HCT116 (cell line): ENCODE measurements at regions not wholly inside any gene's neighbourhood (a gene's known extent, or its start where the extent isn't known, plus 50 kb on each side); places are given as distances from the start of the nearest gene placed in this dataset.

Experiments used
- ATAC-seq: fragments of 200-7000 bp; cut with Tn5 transposase; 2 replicates; pipeline ENCODE4 v1.9.1; 2020; ENCODE audit warnings: mild to moderate bottlenecking, moderate library complexity
- BruUV-seq: library from RNA; stranded (reverse); fragments of 400-500 nt; replicated peaks from 2 replicates; lab custom pipeline; 2021; lab: Mats Ljungman, UMichigan
- CTCF ChIA-PET: fragments of 300-600 bp; sonication (Branson Sonifier 250); formaldehyde crosslinking; loops from one replicate; lab custom pipeline; 2021; ENCODE audit warnings: antibody characterized with exemption; lab: Charles Lee
- POLR2A ChIA-PET: fragments of 300-600, 350-600 bp; sonication (Branson Sonifier 250); formaldehyde crosslinking; loops from one replicate; lab custom pipeline; 2021; ENCODE audit warnings: antibody characterized with exemption; lab: Charles Lee
- RAD21 ChIA-PET, 2 experiments: fragments of 300-600 bp; sonication (Branson Sonifier 250); formaldehyde crosslinking; loops; one replicate each; lab custom pipeline; 2023; ENCODE audit warnings: low total read pairs in 2 of 2; ENCODE audit not compliant: uncharacterized antibody in 2 of 2, unreplicated experiment in 2 of 2, low non-redundant PET in 1 of 2; lab: Charles Lee
- DNase-seq: peaks from one replicate; pipeline ENCODE4 v3.0.0-alpha.2; 2010; ENCODE audit warnings: low read depth, low spot score
- H2AFZ ChIP-seq: fragments of 200-600 bp; shearing (Covaris generic), sonication (generic); 2 replicates; pipeline ENCODE4 v1.6.1; 2017; ENCODE audit warnings: low read depth, mixed run types, mixed read lengths, antibody characterized with exemption, low read length; ENCODE audit not compliant: poor library complexity, severe bottlenecking
- H3K27ac ChIP-seq: 2 replicates; pipeline ENCODE4 v1.5.1; 2012; ENCODE audit warnings: low read depth, low read length
- H3K27me3 ChIP-seq: fragments of 200-600 bp; sonication (generic); 2 replicates; pipeline ENCODE4 v1.6.1; 2016; ENCODE audit warnings: mixed run types, low read length, mixed read lengths; ENCODE audit not compliant: insufficient read depth
- H3K36me3 ChIP-seq, 2 experiments: fragments of 200-500 bp in 1 of 2; fragments of 200-600 bp in 1 of 2; sonication (Bioruptor generic) in 1 of 2; sonication (generic) in 1 of 2; 2 replicates each; pipeline versions ENCODE4 v1.5.1 to v1.6.1; 2014 to 2016; ENCODE audit warnings: low read length in 2 of 2, inconsistent platforms in 1 of 2, mixed read lengths in 1 of 2, mixed run types in 1 of 2; ENCODE audit not compliant: insufficient read depth in 2 of 2, control insufficient read depth in 1 of 2
- H3K4me1 ChIP-seq, 2 experiments: fragments of 200-600 bp in 1 of 2; sonication (generic) in 1 of 2; 2 replicates each; pipeline versions ENCODE4 v1.5.1 to v1.6.1; 2012 to 2017; ENCODE audit warnings: low read length in 2 of 2, inconsistent platforms in 1 of 2, mild to moderate bottlenecking in 1 of 2, mixed read lengths in 1 of 2, mixed run types in 1 of 2, moderate library complexity in 1 of 2; ENCODE audit not compliant: insufficient read depth in 2 of 2, control insufficient read depth in 1 of 2
- H3K4me2 ChIP-seq: fragments of 200-600 bp; sonication (generic); 2 replicates; pipeline ENCODE4 v1.6.1; 2017; ENCODE audit warnings: mixed run types, low read length, mixed read lengths
- H3K4me3 ChIP-seq, 2 experiments: fragments of 200-600 bp in 1 of 2; sonication (generic) in 1 of 2; replicated peaks in 1 of 2; 2 replicates each; pipeline ENCODE4 v1.5.1; 2011 to 2016; ENCODE audit warnings: low read length in 2 of 2, control low read depth in 1 of 2, low read depth in 1 of 2, mild to moderate bottlenecking in 1 of 2, mixed read lengths in 1 of 2, mixed run types in 1 of 2
- H3K79me2 ChIP-seq: fragments of 200-600 bp; sonication (generic); 2 replicates; pipeline ENCODE4 v1.6.1; 2017; ENCODE audit warnings: mild to moderate bottlenecking, mixed run types, low read length, moderate library complexity, mixed read lengths; ENCODE audit not compliant: insufficient read depth
- H3K9ac ChIP-seq: fragments of 200-600 bp; sonication (generic); 2 replicates; pipeline ENCODE4 v1.6.1; 2016; ENCODE audit warnings: low read length, mixed read lengths
- H3K9me2 ChIP-seq: fragments of 200-600 bp; sonication (generic), shearing (Covaris generic); 2 replicates; pipeline ENCODE4 v1.6.1; 2017; ENCODE audit warnings: mixed run types, mild to moderate bottlenecking, moderate library complexity; ENCODE audit not compliant: insufficient read depth
- H3K9me3 ChIP-seq, 2 experiments: fragments of 200-500 bp in 1 of 2; fragments of 200-600 bp in 1 of 2; sonication (Bioruptor generic) in 1 of 2; sonication (generic) in 1 of 2; 2 replicates each; pipeline ENCODE4 v1.6.1; 2014 to 2017; ENCODE audit warnings: low read length in 2 of 2, mixed read lengths in 2 of 2, inconsistent platforms in 1 of 2, low read depth in 1 of 2, mild to moderate bottlenecking in 1 of 2, mixed run types in 1 of 2, moderate library complexity in 1 of 2; ENCODE audit not compliant: control insufficient read depth in 1 of 2, insufficient read depth in 1 of 2
- H4K20me1 ChIP-seq: fragments of 200-600 bp; sonication (generic), shearing (Covaris generic); 2 replicates; pipeline ENCODE4 v1.6.1; 2017; ENCODE audit warnings: mixed run types, mild to moderate bottlenecking, moderate library complexity; ENCODE audit not compliant: insufficient read depth
- CEBPB ChIP-seq: IDR thresholded peaks from 2 replicates; pipeline ENCODE4 v1.6.1; 2012; ENCODE audit warnings: low read depth
- EGR1 ChIP-seq: IDR thresholded peaks from 2 replicates; pipeline ENCODE4 v1.6.1; 2012; ENCODE audit warnings: low read depth
- ELF1 ChIP-seq: IDR thresholded peaks from 2 replicates; pipeline ENCODE4 v1.6.1; 2012; ENCODE audit warnings: low read depth, borderline replicate concordance
- EZH2 ChIP-seq: fragments of 200-600 bp; sonication (generic); IDR thresholded peaks from 2 replicates; pipeline ENCODE4 v1.6.1; 2017; ENCODE audit warnings: antibody characterized with exemption, mixed run types
- FOSL1 ChIP-seq: IDR thresholded peaks from 2 replicates; pipeline ENCODE4 v1.6.1; 2012; ENCODE audit warnings: low read depth
- JUND ChIP-seq: IDR thresholded peaks from 2 replicates; pipeline ENCODE4 v1.6.1; 2012
- MAX ChIP-seq: IDR thresholded peaks from 2 replicates; pipeline ENCODE4 v1.6.1; 2012
- POLR2A ChIP-seq: IDR thresholded peaks from 2 replicates; pipeline ENCODE4 v1.7.0; 2011; ENCODE audit warnings: borderline replicate concordance; ENCODE audit not compliant: insufficient read depth, insufficient read length; ENCODE audit errors: extremely low read depth
- POLR2AphosphoS5 ChIP-seq: IDR thresholded peaks from 2 replicates; pipeline ENCODE4 v1.6.1; 2011; ENCODE audit warnings: mild to moderate bottlenecking, low read depth, low read length, moderate library complexity
- RAD21 ChIP-seq: IDR thresholded peaks from 2 replicates; pipeline ENCODE4 v1.6.1; 2012; ENCODE audit warnings: low read depth, mild to moderate bottlenecking
- REST ChIP-seq: IDR thresholded peaks from 2 replicates; pipeline ENCODE4 v1.6.1; 2012; ENCODE audit warnings: low read depth
- SP1 ChIP-seq: IDR thresholded peaks from 2 replicates; pipeline ENCODE4 v1.6.1; 2012; ENCODE audit warnings: low read depth
- TCF7L2 ChIP-seq: IDR thresholded peaks from 2 replicates; pipeline ENCODE4 v1.7.0; 2011; ENCODE audit warnings: borderline replicate concordance, inconsistent platforms; ENCODE audit not compliant: insufficient read depth, insufficient read length; ENCODE audit errors: extremely low read depth
- YY1 ChIP-seq: IDR thresholded peaks from 2 replicates; pipeline ENCODE4 v1.6.1; 2011; ENCODE audit warnings: low read length, low read depth, moderate library complexity, mild to moderate bottlenecking; ENCODE audit not compliant: insufficient replicate concordance; ENCODE audit errors: extremely low read depth
- ZBTB33 ChIP-seq: IDR thresholded peaks from 2 replicates; pipeline ENCODE4 v1.6.1; 2011; ENCODE audit warnings: mild to moderate bottlenecking, low read length, moderate library complexity; ENCODE audit not compliant: insufficient replicate concordance; ENCODE audit errors: extremely low read depth
- ZNF274 ChIP-seq: fragments of 200-500 bp; sonication (Bioruptor generic); IDR thresholded peaks from 2 replicates; pipeline ENCODE4 v1.6.1; 2014; ENCODE audit warnings: mild to moderate bottlenecking, low read depth, low read length, inconsistent platforms
- intact Hi-C: fragments of 100-400 bp; cut with micrococcal nuclease; formaldehyde crosslinking; loops from 2 replicates; pipeline ENCODE4 v1.10.0; 2022
- TF ChIP-seq, protein P1 (sequence below), 3 experiments: fragments of 200-600 bp in 1 of 3; sonication (generic) in 1 of 3; IDR thresholded peaks in 2 of 3; conservative IDR thresholded peaks in 1 of 3; 2 replicates each; pipeline ENCODE4 v1.5.1; 2012 to 2017; ENCODE audit warnings: low read depth in 2 of 3, low read length in 2 of 3, antibody characterized with exemption in 1 of 3, borderline replicate concordance in 1 of 3, control low read depth in 1 of 3, mild to moderate bottlenecking in 1 of 3, mixed read lengths in 1 of 3, mixed run types in 1 of 3, moderate library complexity in 1 of 3; ENCODE audit not compliant: insufficient read depth in 1 of 3

- Histone ChIP-seq H3K9me3 (no peaks in the 10 kb centered on the region), H3K79me2 (no peaks in the 10 kb centered on the region), H3K9me2 (no peaks in the 10 kb centered on the region), H3K4me1 (no peaks in the 10 kb centered on the region), H3K9ac (no peak overlapping the region), H3K27me3 (no peaks in the 10 kb centered on the region), H3K4me3 (no peak overlapping the region), H3K36me3 (no peaks in the 10 kb centered on the region), H2AFZ (no peak overlapping the region), H3K27ac (no peak overlapping the region), H4K20me1 (no peaks in the 10 kb centered on the region), H3K4me2 (no peak overlapping the region)
- BruUV-seq = no TSS peak
- CTCF ChIA-PET = no interaction called here
- no peak for DNase-seq
- no peak for ATAC-seq
- intact Hi-C loops = no loop called here
- RAD21 ChIA-PET = no interaction called here
- TF ChIP-seq POLR2AphosphoS5 = no peak
- no peak for TF ChIP-seq ZNF274
- TF ChIP-seq TCF7L2 = no peak
- TF ChIP-seq CEBPB = no peak
- no peak for TF ChIP-seq POLR2A
- TF ChIP-seq FOSL1 = no peak
- TF ChIP-seq MAX = no peak
- TF ChIP-seq, protein P1, sequence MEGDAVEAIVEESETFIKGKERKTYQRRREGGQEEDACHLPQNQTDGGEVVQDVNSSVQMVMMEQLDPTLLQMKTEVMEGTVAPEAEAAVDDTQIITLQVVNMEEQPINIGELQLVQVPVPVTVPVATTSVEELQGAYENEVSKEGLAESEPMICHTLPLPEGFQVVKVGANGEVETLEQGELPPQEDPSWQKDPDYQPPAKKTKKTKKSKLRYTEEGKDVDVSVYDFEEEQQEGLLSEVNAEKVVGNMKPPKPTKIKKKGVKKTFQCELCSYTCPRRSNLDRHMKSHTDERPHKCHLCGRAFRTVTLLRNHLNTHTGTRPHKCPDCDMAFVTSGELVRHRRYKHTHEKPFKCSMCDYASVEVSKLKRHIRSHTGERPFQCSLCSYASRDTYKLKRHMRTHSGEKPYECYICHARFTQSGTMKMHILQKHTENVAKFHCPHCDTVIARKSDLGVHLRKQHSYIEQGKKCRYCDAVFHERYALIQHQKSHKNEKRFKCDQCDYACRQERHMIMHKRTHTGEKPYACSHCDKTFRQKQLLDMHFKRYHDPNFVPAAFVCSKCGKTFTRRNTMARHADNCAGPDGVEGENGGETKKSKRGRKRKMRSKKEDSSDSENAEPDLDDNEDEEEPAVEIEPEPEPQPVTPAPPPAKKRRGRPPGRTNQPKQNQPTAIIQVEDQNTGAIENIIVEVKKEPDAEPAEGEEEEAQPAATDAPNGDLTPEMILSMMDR (IDR thresholded peaks at IDR 0.05 in 2 of 3, conservative IDR thresholded peaks at IDR 0.05 in 1 of 3; ENCODE audit: borderline replicate concordance in 1 of 3, insufficient read depth in 1 of 3, low read depth in 2 of 3, low read length in 2 of 3) = no peak
- no peak for TF ChIP-seq REST
- TF ChIP-seq SP1 = no peak
- TF ChIP-seq ZBTB33 = no peak
- TF ChIP-seq RAD21 = no peak
- TF ChIP-seq YY1 = no peak
- TF ChIP-seq EGR1 = no peak
- TF ChIP-seq EZH2 = no peak
- no peak for TF ChIP-seq ELF1
- TF ChIP-seq JUND = no peak
- POLR2A ChIA-PET = no interaction called here
These were observed 418.5 kb downstream of the PLPP3 start for GRCh38 chr1:56160773-56161315.
